Prostate gland (tissue), 2 donors: ENCODE measurements at regions not wholly inside any gene's neighbourhood (a gene's known extent, or its start where the extent isn't known, plus 50 kb on each side); places are given as distances from the start of the nearest gene placed in this dataset.

Experiments used
- DNase-seq: peaks from one replicate; pipeline ENCODE4 v3.0.0-alpha.2; 2019; ENCODE audit warnings: low spot score
- H3K27ac ChIP-seq, 2 donors: fragments of 200-600 bp; sonication (generic); 2 replicates each; pipeline ENCODE4 v1.5.1; 2017 to 2019
- H3K27me3 ChIP-seq: fragments of 200-600 bp; sonication (generic); replicated peaks from 2 replicates; pipeline ENCODE4 v1.5.1; 2019; ENCODE audit not compliant: insufficient read depth
- H3K36me3 ChIP-seq, 2 donors: fragments of 200-600 bp; sonication (generic); 1 replicate in 1 of 2; 2 replicates in 1 of 2; pipeline versions ENCODE4 v1.5.1 to v1.8.1; 2017 to 2019
- H3K4me1 ChIP-seq: fragments of 200-600 bp; sonication (generic); replicated peaks from 2 replicates; pipeline ENCODE4 v1.5.1; 2019
- H3K4me3 ChIP-seq, 2 donors: fragments of 200-600 bp; sonication (generic); 2 replicates each; pipeline ENCODE4 v1.5.1; 2017 to 2019
- H3K9me3 ChIP-seq: fragments of 200-600 bp; sonication (generic); 2 replicates; pipeline ENCODE4 v1.5.1; 2017
- CTCF ChIP-seq, 4 experiments: fragments of 200-600 bp in 2 of 4; fragments of 450-650 bp in 2 of 4; sonication (generic) in 2 of 4; IDR thresholded peaks; 1 replicate in 3 of 4; 2 replicates in 1 of 4; pipeline ENCODE4 v1.5.1; 2016 to 2019; ENCODE audit warnings: antibody characterized with exemption in 4 of 4, mild to moderate bottlenecking in 2 of 4, moderate library complexity in 2 of 4
- POLR2A ChIP-seq: fragments of 450-650 bp; IDR thresholded peaks from one replicate; pipeline ENCODE4 v1.6.1; 2016; ENCODE audit warnings: antibody characterized with exemption, mild to moderate bottlenecking
- POLR2AphosphoS5 ChIP-seq: sonication (generic); formaldehyde crosslinking; IDR thresholded peaks from one replicate; pipeline ENCODE4 v1.6.1; 2017; ENCODE audit warnings: antibody characterized with exemption
- WGBS: methylation state at CpG from one replicate; pipeline ENCODE4 v1.1.5; 2018; 5-methylcytosine and 5-hydroxymethylcytosine counted together
- intact Hi-C: fragments of 100-400 bp; cut with DNase I; formaldehyde crosslinking; loops from one replicate; pipeline ENCODE4 v1.14.2; 2022

GRCh38 chr21:43345746-43346409 lies 81.1 kb downstream of the SIK1 start:
- Histone ChIP-seq H3K9me3 (no peaks in the 10 kb centered on the region), H3K4me1 (peaks cover 18% of the 10 kb centered on the region), H3K27ac (peak overlapping the region; percentile 91 to 92), H3K27me3 (no peaks in the 10 kb centered on the region), H3K36me3 (no peaks in the 10 kb centered on the region), H3K4me3 (no peak overlapping the region)
- WGBS: 87% methylated on average over 29 of the region's 29 CpGs
- intact Hi-C loops: no loop called here
- DNase-seq: no peak
- TF ChIP-seq POLR2A (no peak), CTCF (IDR thresholded peaks at IDR 0.05) (no peak), POLR2AphosphoS5 (no peak)

GRCh38 chr21:43345046-43345745 lies 81.7 kb downstream of the SIK1 start:
- H3K4me1 ChIP-seq: peaks cover 18% of the 10 kb centered on the region
- no peaks in the 10 kb centered on the region for H3K36me3 ChIP-seq
- TF ChIP-seq POLR2A (no peak), CTCF (IDR thresholded peaks at IDR 0.05) (no peak), POLR2AphosphoS5 (no peak)
- WGBS: 88% methylated on average over 30 of the region's 31 CpGs
- peak overlapping the region; percentile 91 to 92 for H3K27ac ChIP-seq
- H3K4me3 ChIP-seq: no peak overlapping the region
- intact Hi-C loops: no loop called here
- DNase-seq: no peak
- H3K27me3 ChIP-seq: no peaks in the 10 kb centered on the region
- no peaks in the 10 kb centered on the region for H3K9me3 ChIP-seq

GRCh38 chr21:43343992-43344886 lies 82.7 kb downstream of the SIK1 start:
- no peak for TF ChIP-seq CTCF (IDR thresholded peaks at IDR 0.05)
- peak; percentile 95 for TF ChIP-seq POLR2AphosphoS5
- peak; percentile 29 for TF ChIP-seq POLR2A
- H3K27ac ChIP-seq: peak overlapping the region; percentile 91 to 92
- 31% methylated on average over 37 of the region's 37 CpGs for WGBS
- peaks cover 18% of the 10 kb centered on the region for H3K4me1 ChIP-seq
- peak; percentile 92 for DNase-seq
- H3K9me3 ChIP-seq: no peaks in the 10 kb centered on the region
- intact Hi-C loops: no loop called here
- no peaks in the 10 kb centered on the region for H3K27me3 ChIP-seq
- H3K36me3 ChIP-seq: no peaks in the 10 kb centered on the region
- no peak overlapping the region for H3K4me3 ChIP-seq

GRCh38 chr21:43343095-43343991 lies 83.6 kb downstream of the SIK1 start:
- TF ChIP-seq CTCF (IDR thresholded peaks at IDR 0.05): peak in 2 of 4 experiments; percentile 19 to 26
- peak; percentile 81 for TF ChIP-seq POLR2A
- peak; percentile 86 for TF ChIP-seq POLR2AphosphoS5
- intact Hi-C loops: no loop called here

More at GRCh38 chr21:43343095-43343991, 83.6 kb downstream of the SIK1 start:
- Histone ChIP-seq H3K4me1 (peaks cover 18% of the 10 kb centered on the region), H3K4me3 (no peak overlapping the region), H3K36me3 (no peaks in the 10 kb centered on the region), H3K27ac (peak overlapping the region; percentile 91 to 92), H3K9me3 (no peaks in the 10 kb centered on the region), H3K27me3 (no peaks in the 10 kb centered on the region)
- 56% methylated on average over 22 of the region's 26 CpGs for WGBS
- DNase-seq: peak; percentile 90
